GM23338 (cell line): ENCODE measurements at regions not wholly inside any gene's neighbourhood (a gene's known extent, or its start where the extent isn't known, plus 50 kb on each side); places are given as distances from the start of the nearest gene placed in this dataset.

ENCODE experiments used
- CTCF ChIP-seq, 2 experiments: fragments of 200-600 bp in 1 of 2; sonication (generic) in 1 of 2; conservative IDR thresholded peaks; 2 replicates each; pipeline versions ENCODE4 v1.5.1 to v1.6.1; 2016 to 2017; ENCODE audit warnings: antibody characterized with exemption in 2 of 2, low read depth in 2 of 2, mild to moderate bottlenecking in 2 of 2, moderate library complexity in 1 of 2
- NANOG ChIP-seq: IDR thresholded peaks from 2 replicates; pipeline ENCODE4 v1.6.1; 2016; ENCODE audit warnings: antibody characterized with exemption, borderline replicate concordance

DNA sequence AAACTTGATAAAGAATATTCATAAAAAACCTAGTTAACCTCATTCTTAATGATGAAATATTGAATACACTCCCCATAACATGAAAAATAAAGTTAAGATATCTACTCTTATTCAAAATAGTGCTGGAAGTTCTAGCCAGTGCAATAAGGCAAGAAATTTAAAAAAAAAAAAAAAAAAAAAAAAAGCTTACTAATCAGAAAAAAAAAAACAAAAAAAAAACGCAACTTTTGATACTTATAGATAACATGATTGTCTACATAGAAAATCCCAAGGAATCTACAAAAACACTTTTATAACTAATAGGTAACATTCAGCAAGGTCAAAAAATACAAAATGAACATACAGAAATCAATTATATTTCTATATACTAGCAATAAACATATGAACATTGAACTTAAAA lies 515.6 kb downstream of the UQCRFS1 start:
- TF ChIP-seq CTCF (conservative IDR thresholded peaks at IDR 0.05; ENCODE audit: low read depth in 2 of 2) (no peak), NANOG (no peak)
